Neural crest cell (in vitro differentiated cells): ENCODE measurements at regions not wholly inside any gene's neighbourhood (a gene's known extent, or its start where the extent isn't known, plus 50 kb on each side); places are given as distances from the start of the nearest gene placed in this dataset.

ENCODE experiments used
- DNase-seq: peaks from one replicate; pipeline ENCODE4 v3.0.0; 2021; ENCODE audit warnings: low read depth, mixed read lengths, low spot score
- H3K27ac Mint-ChIP-seq: one replicate; pipeline ENCODE4 v1.8.0; 2021; ENCODE audit warnings: mild to moderate bottlenecking, mixed read lengths; ENCODE audit not compliant: unreplicated experiment
- H3K27me3 Mint-ChIP-seq: 2 replicates; pipeline ENCODE4 v1.8.0; 2021; ENCODE audit warnings: low read depth, mild to moderate bottlenecking, mixed read lengths
- H3K36me3 Mint-ChIP-seq: 2 replicates; pipeline ENCODE4 v1.8.0; 2021; ENCODE audit warnings: low read depth, mild to moderate bottlenecking, mixed read lengths
- H3K4me1 Mint-ChIP-seq: 2 replicates; pipeline ENCODE4 v1.8.0; 2021; ENCODE audit warnings: mixed read lengths
- H3K4me3 Mint-ChIP-seq: one replicate; pipeline ENCODE4 v1.8.0; 2021; ENCODE audit warnings: mild to moderate bottlenecking, mixed read lengths
- H3K9me3 Mint-ChIP-seq: 2 replicates; pipeline ENCODE4 v1.8.0; 2021; ENCODE audit warnings: mixed read lengths
- CTCF ChIP-seq: fragments of 200-600 bp; sonication (generic); conservative IDR thresholded peaks from 2 replicates; pipeline ENCODE4 v1.5.0; 2021; ENCODE audit warnings: antibody characterized with exemption, mild to moderate bottlenecking

GRCh38 chr3:72580246-72580756 lies 267.9 kb downstream of the SHQ1 start:
- peaks cover 81% of the 10 kb centered on the region for H3K27me3 Mint-ChIP-seq
- H3K27ac Mint-ChIP-seq, result no peak overlapping the region
- H3K36me3 Mint-ChIP-seq, result no peaks in the 10 kb centered on the region
- peaks cover 12% of the 10 kb centered on the region for H3K4me1 Mint-ChIP-seq
- DNase-seq, result no peak
- no peak for TF ChIP-seq CTCF
- H3K4me3 Mint-ChIP-seq, result no peak overlapping the region
- no peaks in the 10 kb centered on the region for H3K9me3 Mint-ChIP-seq

- H3K27me3 Mint-ChIP-seq, result peaks cover 75% of the 10 kb centered on the region
- H3K36me3 Mint-ChIP-seq, result no peaks in the 10 kb centered on the region
- no peak overlapping the region for H3K4me3 Mint-ChIP-seq
- H3K9me3 Mint-ChIP-seq, result no peaks in the 10 kb centered on the region
- H3K27ac Mint-ChIP-seq, result no peak overlapping the region
- H3K4me1 Mint-ChIP-seq, result peaks cover 10% of the 10 kb centered on the region
- DNase-seq, result no peak
- no peak for TF ChIP-seq CTCF
Measured at GRCh38 chr3:72579581-72580245, 268.5 kb downstream of the SHQ1 start.

GRCh38 chr3:72579191-72579580 lies 269.1 kb downstream of the SHQ1 start:
- no peaks in the 10 kb centered on the region for H3K36me3 Mint-ChIP-seq
- H3K27me3 Mint-ChIP-seq, result peaks cover 72% of the 10 kb centered on the region
- no peak overlapping the region for H3K27ac Mint-ChIP-seq
- H3K4me3 Mint-ChIP-seq, result no peak overlapping the region
- no peak for TF ChIP-seq CTCF
- no peaks in the 10 kb centered on the region for H3K9me3 Mint-ChIP-seq
- no peak for DNase-seq
- H3K4me1 Mint-ChIP-seq, result peaks cover 10% of the 10 kb centered on the region

- no peak for DNase-seq
- Mint-ChIP-seq H3K4me1 (peaks cover 6% of the 10 kb centered on the region), H3K9me3 (no peaks in the 10 kb centered on the region), H3K27ac (no peak overlapping the region), H3K4me3 (no peak overlapping the region), H3K27me3 (peaks cover 68% of the 10 kb centered on the region), H3K36me3 (no peaks in the 10 kb centered on the region)
- TF ChIP-seq CTCF, result no peak
Measured at GRCh38 chr3:72577190-72577589, 271.1 kb downstream of the SHQ1 start.

- H3K4me1 Mint-ChIP-seq, result peaks cover 9% of the 10 kb centered on the region
- no peak for DNase-seq
- H3K27me3 Mint-ChIP-seq, result peaks cover 66% of the 10 kb centered on the region
- no peaks in the 10 kb centered on the region for H3K36me3 Mint-ChIP-seq
- H3K27ac Mint-ChIP-seq, result no peak overlapping the region
- H3K9me3 Mint-ChIP-seq, result no peaks in the 10 kb centered on the region
- H3K4me3 Mint-ChIP-seq, result no peak overlapping the region
- no peak for TF ChIP-seq CTCF
Measured at GRCh38 chr3:72576563-72576962, 271.7 kb downstream of the SHQ1 start.
